Esophagus (tissue), 2 donors: ENCODE measurements at regions not wholly inside any gene's neighbourhood (a gene's known extent, or its start where the extent isn't known, plus 50 kb on each side); places are given as distances from the start of the nearest gene placed in this dataset.

Source experiments
- H3K27ac ChIP-seq, 2 donors: one replicate each; pipeline ENCODE4 v1.5.1; 2013; ENCODE audit warnings: low read depth in 2 of 2, mild to moderate bottlenecking in 2 of 2, inconsistent platforms in 1 of 2, low read length in 1 of 2, moderate library complexity in 1 of 2
- H3K27me3 ChIP-seq, 2 donors: one replicate each; pipeline ENCODE4 v1.6.1; 2013; ENCODE audit warnings: low read length in 2 of 2, control low read depth in 1 of 2, mild to moderate bottlenecking in 1 of 2; ENCODE audit not compliant: insufficient read depth in 2 of 2, control insufficient read depth in 1 of 2
- H3K36me3 ChIP-seq, 2 donors: one replicate each; pipeline ENCODE4 v1.6.1; 2013; ENCODE audit warnings: low read length in 1 of 2; ENCODE audit not compliant: control insufficient read depth in 2 of 2, insufficient read depth in 2 of 2
- H3K4me1 ChIP-seq, 2 donors: one replicate each; pipeline ENCODE4 v1.6.1; 2013; ENCODE audit warnings: low read length in 1 of 2; ENCODE audit not compliant: control insufficient read depth in 2 of 2, insufficient read depth in 2 of 2
- H3K4me3 ChIP-seq, 2 donors: one replicate each; pipeline ENCODE4 v1.5.1; 2013; ENCODE audit warnings: low read length in 2 of 2, mild to moderate bottlenecking in 2 of 2, low read depth in 1 of 2, moderate library complexity in 1 of 2
- H3K9me3 ChIP-seq, 2 donors: one replicate each; pipeline ENCODE4 v1.6.1; 2013; ENCODE audit warnings: mild to moderate bottlenecking in 2 of 2, low read depth in 1 of 2, low read length in 1 of 2, moderate library complexity in 1 of 2; ENCODE audit not compliant: control insufficient read depth in 2 of 2, insufficient read depth in 1 of 2
- WGBS, 2 donors: extraction: QIAGEN DNeasy Blood & Tissue Kit; methylation state at CpG; one replicate each; pipeline ENCODE4 v1.1.7; 2013; 5-methylcytosine and 5-hydroxymethylcytosine counted together
- donor health status: healthy with polysubstance abuse.
- donor health status: Bipolar disorder and iron deficiency.

- H3K9me3 ChIP-seq = peaks cover 2 to 4% of the 10 kb centered on the region in 2 donors
- H3K27me3 ChIP-seq = no peaks in the 10 kb centered on the region
- no peak overlapping the region for H3K27ac ChIP-seq
- no peaks in the 10 kb centered on the region for H3K4me1 ChIP-seq
- H3K36me3 ChIP-seq = no peaks in the 10 kb centered on the region
- no peak overlapping the region for H3K4me3 ChIP-seq
These were observed 116.9 kb upstream of the MEF2C start for GRCh38 chr5:88999853-89000252.

- no peaks in the 10 kb centered on the region for H3K4me1 ChIP-seq
- no peaks in the 10 kb centered on the region for H3K27me3 ChIP-seq
- H3K36me3 ChIP-seq = no peaks in the 10 kb centered on the region
- H3K27ac ChIP-seq = no peak overlapping the region
- H3K4me3 ChIP-seq = no peak overlapping the region
- no peaks in the 10 kb centered on the region for H3K9me3 ChIP-seq
- WGBS, 2 donors = 69 to 70% methylated on average over 2 of the region's 2 CpGs
These were observed 115.0 kb upstream of the MEF2C start for GRCh38 chr5:88997937-88998336.

- H3K4me1 ChIP-seq = no peaks in the 10 kb centered on the region
- H3K36me3 ChIP-seq = no peaks in the 10 kb centered on the region
- H3K4me3 ChIP-seq = no peak overlapping the region
- no peaks in the 10 kb centered on the region for H3K27me3 ChIP-seq
- H3K27ac ChIP-seq = no peak overlapping the region
- 76 to 78% methylated on average over 1 of the region's 1 CpG for WGBS, 2 donors
- H3K9me3 ChIP-seq = no peaks in the 10 kb centered on the region
These were observed 101.1 kb upstream of the MEF2C start for GRCh38 chr5:88984040-88984439.

- H3K27ac ChIP-seq = no peak overlapping the region
- H3K36me3 ChIP-seq = no peaks in the 10 kb centered on the region
- no peaks in the 10 kb centered on the region for H3K27me3 ChIP-seq
- H3K4me3 ChIP-seq = no peak overlapping the region
- WGBS, 2 donors = 79 to 83% methylated on average over 3 of the region's 3 CpGs
- H3K4me1 ChIP-seq = no peaks in the 10 kb centered on the region
- no peaks in the 10 kb centered on the region for H3K9me3 ChIP-seq
These were observed 96.7 kb upstream of the MEF2C start for GRCh38 chr5:88979726-88980125.

GRCh38 chr5:88979244-88979643 lies 96.3 kb upstream of the MEF2C start:
- 52 to 59% methylated on average over 3 of the region's 3 CpGs for WGBS, 2 donors
- H3K27ac ChIP-seq = no peak overlapping the region
- H3K9me3 ChIP-seq = no peaks in the 10 kb centered on the region
- no peaks in the 10 kb centered on the region for H3K4me1 ChIP-seq
- no peaks in the 10 kb centered on the region for H3K36me3 ChIP-seq
- H3K4me3 ChIP-seq = no peak overlapping the region
- H3K27me3 ChIP-seq = no peaks in the 10 kb centered on the region

GRCh38 chr5:88976914-88977313 lies 93.9 kb upstream of the MEF2C start:
- Histone ChIP-seq H3K36me3 (no peaks in the 10 kb centered on the region), H3K4me1 (no peaks in the 10 kb centered on the region), H3K27me3 (no peaks in the 10 kb centered on the region), H3K4me3 (no peak overlapping the region), H3K27ac (no peak overlapping the region), H3K9me3 (no peaks in the 10 kb centered on the region)

GRCh38 chr5:88967633-88968585 lies 84.9 kb upstream of the MEF2C start:
- WGBS, 2 donors = 70 to 73% methylated on average over 3 of the region's 3 CpGs

GRCh38 chr5:88964831-88965230 lies 81.8 kb upstream of the MEF2C start:
- no peaks in the 10 kb centered on the region for H3K27me3 ChIP-seq
- no peaks in the 10 kb centered on the region for H3K9me3 ChIP-seq
- WGBS, 2 donors = 47 to 50% methylated on average over 1 of the region's 1 CpG
- H3K4me3 ChIP-seq = no peak overlapping the region
- H3K27ac ChIP-seq = no peak overlapping the region
- no peaks in the 10 kb centered on the region for H3K36me3 ChIP-seq
- no peaks in the 10 kb centered on the region for H3K4me1 ChIP-seq

More at GRCh38 chr5:88967633-88968585, 84.9 kb upstream of the MEF2C start:
- Histone ChIP-seq H3K27me3 (no peaks in the 10 kb centered on the region), H3K9me3 (no peaks in the 10 kb centered on the region), H3K36me3 (no peaks in the 10 kb centered on the region), H3K4me3 (no peak overlapping the region), H3K27ac (no peak overlapping the region), H3K4me1 (no peaks in the 10 kb centered on the region)

GRCh38 chr5:88957013-88957412 lies 74.0 kb upstream of the MEF2C start:
- no peaks in the 10 kb centered on the region for H3K27me3 ChIP-seq
- no peaks in the 10 kb centered on the region for H3K36me3 ChIP-seq
- 45 to 51% methylated on average over 3 of the region's 3 CpGs for WGBS, 2 donors

GRCh38 chr5:88956416-88956815 lies 73.4 kb upstream of the MEF2C start:
- H3K4me3 ChIP-seq = no peak overlapping the region
- H3K27me3 ChIP-seq = no peaks in the 10 kb centered on the region
- no peaks in the 10 kb centered on the region for H3K36me3 ChIP-seq
- H3K27ac ChIP-seq = no peak overlapping the region
- H3K9me3 ChIP-seq = no peaks in the 10 kb centered on the region
- no peaks in the 10 kb centered on the region for H3K4me1 ChIP-seq
- 51 to 65% methylated on average over 2 of the region's 2 CpGs for WGBS, 2 donors

More at GRCh38 chr5:88957013-88957412, 74.0 kb upstream of the MEF2C start:
- no peaks in the 10 kb centered on the region for H3K9me3 ChIP-seq
- no peak overlapping the region for H3K4me3 ChIP-seq
- H3K4me1 ChIP-seq = no peaks in the 10 kb centered on the region
- H3K27ac ChIP-seq = no peak overlapping the region
